Suprapubic skin (tissue), 4 donors: ENCODE measurements at regions not wholly inside any gene's neighbourhood (a gene's known extent, or its start where the extent isn't known, plus 50 kb on each side); places are given as distances from the start of the nearest gene placed in this dataset.

Experiments
- CTCF ChIP-seq, 2 donors: fragments of 200-600 bp in 1 of 2; fragments of 450-650 bp in 1 of 2; sonication (generic) in 1 of 2; IDR thresholded peaks; one replicate each; pipeline ENCODE4 v1.5.1; 2016 to 2019; ENCODE audit warnings: antibody characterized with exemption in 2 of 2, mild to moderate bottlenecking in 1 of 2, moderate library complexity in 1 of 2
- EP300 ChIP-seq: sonication (generic); formaldehyde crosslinking; IDR thresholded peaks from one replicate; pipeline ENCODE4 v1.6.1; 2017; ENCODE audit warnings: antibody characterized with exemption
- POLR2A ChIP-seq, 2 donors: fragments of 450-650 bp; IDR thresholded peaks; one replicate each; pipeline ENCODE4 v1.6.1; 2017; ENCODE audit warnings: antibody characterized with exemption in 2 of 2, mild to moderate bottlenecking in 2 of 2, moderate library complexity in 2 of 2
- POLR2AphosphoS5 ChIP-seq, 3 donors: sonication (generic); formaldehyde crosslinking; IDR thresholded peaks; one replicate each; pipeline ENCODE4 v1.6.1; 2017; ENCODE audit warnings: antibody characterized with exemption in 3 of 3

DNA sequence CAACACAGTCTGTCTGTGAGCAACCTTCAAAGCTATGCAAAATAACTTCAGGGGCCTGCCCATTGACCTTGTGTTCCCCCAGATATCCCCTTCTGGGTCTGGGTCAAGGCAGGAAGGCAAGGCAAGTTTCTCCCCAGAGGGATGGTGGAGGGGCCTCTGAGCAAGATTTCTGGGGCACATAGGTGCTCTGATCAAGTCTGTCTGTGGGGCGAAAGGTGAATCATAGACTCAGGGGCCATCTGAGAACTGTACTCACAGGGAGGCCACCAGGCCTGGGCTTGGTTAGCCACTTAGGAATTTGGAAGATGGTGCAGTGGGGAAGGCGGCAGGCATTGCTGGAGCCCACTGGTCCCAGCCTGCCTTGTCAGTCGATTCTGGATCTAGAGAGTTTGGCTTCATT, 92.4 kb downstream of the MINAR1 start:
- no peak for TF ChIP-seq CTCF (IDR thresholded peaks at IDR 0.05)
- no peak for TF ChIP-seq POLR2A (IDR thresholded peaks at IDR 0.05)
- TF ChIP-seq EP300, result no peak
- no peak for TF ChIP-seq POLR2AphosphoS5 (IDR thresholded peaks at IDR 0.05)
